HG03045 (cell line): ENCODE measurements at regions not wholly inside any gene's neighbourhood (a gene's known extent, or its start where the extent isn't known, plus 50 kb on each side); places are given as distances from the start of the nearest gene placed in this dataset.
"Not testable (repeated sequence)": the region's sequence is repeated elsewhere in the genome, so short reads cannot be mapped to it uniquely, and the experiment has no call there.

Experiments used
- ATAC-seq: cut with Tn5 transposase; IDR thresholded peaks from one replicate; pipeline ENCODE4 v1.9.1; 2021; ENCODE audit warnings: mild to moderate bottlenecking, moderate library complexity; ENCODE audit not compliant: unreplicated experiment

GRCh38 chr4:97279391-97279790, 863.9 kb downstream of the STPG2 start:
- ATAC-seq, result no peak

- no peak for ATAC-seq
Measured at GRCh38 chr4:97300561-97300960, 842.7 kb downstream of the STPG2 start.

DNA sequence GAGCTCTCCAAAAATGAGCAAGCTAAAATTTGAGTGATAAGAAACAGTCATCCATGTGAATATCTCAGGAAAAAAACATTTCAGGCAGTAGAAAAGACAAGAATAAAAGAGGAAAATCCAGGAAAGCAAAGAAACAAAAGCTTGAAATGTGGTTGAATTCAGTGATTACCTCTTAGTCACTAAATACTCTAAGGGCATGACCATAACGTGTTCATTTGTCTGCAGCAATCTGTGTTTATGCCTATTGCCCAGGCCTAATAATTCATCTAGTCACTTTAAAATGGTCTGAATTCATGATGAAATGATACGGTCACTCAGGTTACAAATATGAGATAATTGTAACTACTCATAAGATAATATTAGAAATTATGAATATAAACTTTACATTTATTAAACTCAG, 837.9 kb downstream of the STPG2 start:
- ATAC-seq, result no peak

DNA sequence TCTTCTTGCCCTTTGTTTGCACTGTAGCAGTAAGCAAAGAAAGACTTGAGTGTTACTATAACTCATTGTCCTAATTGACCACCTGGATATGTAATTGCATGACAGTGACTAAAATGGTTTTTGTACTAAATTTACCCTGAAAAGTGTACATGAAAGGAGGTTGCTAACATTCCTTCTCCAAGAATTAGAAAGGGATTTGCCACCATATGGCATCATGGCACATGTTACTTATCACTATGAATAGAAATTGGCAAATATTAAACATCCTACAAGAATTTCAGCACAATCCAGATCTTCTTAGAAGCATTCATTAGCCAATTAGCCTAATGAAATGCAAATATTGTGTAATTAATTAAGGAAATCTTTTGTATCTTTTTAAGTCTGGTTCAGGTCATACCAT, 834.2 kb downstream of the STPG2 start:
- ATAC-seq, result no peak

DNA sequence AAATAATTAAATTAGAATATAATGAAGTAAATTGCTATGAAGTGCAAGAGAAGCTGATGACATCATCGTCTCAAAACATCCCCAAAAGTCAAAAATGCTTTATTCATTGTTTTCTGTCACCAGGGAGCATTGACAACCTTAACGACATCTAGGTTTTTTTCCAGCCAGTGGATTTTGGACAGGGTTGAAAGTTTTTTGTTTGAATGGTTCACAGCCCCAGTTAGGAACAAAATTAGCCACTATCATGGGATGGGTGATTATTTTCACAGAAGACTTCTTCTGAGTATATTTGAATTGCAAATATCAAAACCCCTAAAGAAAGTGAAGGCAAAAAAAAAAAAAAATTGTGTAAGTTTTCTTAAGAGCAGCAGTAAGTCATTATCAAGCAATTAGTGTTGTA, 826.1 kb downstream of the STPG2 start:
- ATAC-seq, result no peak

GRCh38 chr4:97317671-97318070, 825.6 kb downstream of the STPG2 start:
- no peak for ATAC-seq

DNA sequence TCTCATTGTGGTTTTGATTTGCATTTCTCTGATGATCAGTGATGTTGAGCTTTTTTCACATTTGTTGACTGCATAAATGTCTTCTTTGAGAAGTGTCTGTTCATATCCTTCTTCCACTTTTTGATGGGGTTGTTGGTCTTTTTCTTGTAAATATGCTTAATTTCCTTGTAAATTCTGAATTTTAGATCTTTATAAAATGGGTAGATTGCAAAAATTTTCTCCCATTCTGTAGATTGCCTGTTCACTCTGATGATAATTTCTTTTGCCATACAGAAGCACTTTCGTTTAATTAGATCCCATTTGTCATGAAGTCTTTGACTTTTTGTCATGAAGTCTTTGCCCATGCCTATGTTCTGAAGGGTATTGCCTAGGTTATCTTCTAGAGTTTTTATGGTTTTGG, 817.5 kb downstream of the STPG2 start:
- not testable (repeated sequence) for ATAC-seq

DNA sequence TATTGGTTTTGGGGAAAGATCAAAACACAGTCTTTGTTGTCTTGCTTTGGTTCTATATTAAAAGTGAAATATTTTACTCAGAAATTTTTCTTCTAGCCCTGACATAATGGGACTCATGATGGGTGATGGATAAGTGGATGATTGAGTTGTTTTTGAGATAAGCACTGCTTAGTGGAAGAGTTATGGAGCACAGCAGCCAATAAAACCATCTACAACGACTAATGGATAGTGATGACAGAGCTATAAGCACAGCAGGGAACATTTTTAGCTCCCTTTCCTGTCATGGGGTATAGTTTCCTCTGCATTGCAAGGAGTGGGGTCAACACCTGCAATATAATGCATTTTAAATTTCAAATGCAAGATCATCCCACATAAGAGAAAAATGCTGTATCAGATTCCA, 812.4 kb downstream of the STPG2 start:
- ATAC-seq, result no peak

- no peak for ATAC-seq
Measured at GRCh38 chr4:97334348-97334747, 808.9 kb downstream of the STPG2 start.

DNA sequence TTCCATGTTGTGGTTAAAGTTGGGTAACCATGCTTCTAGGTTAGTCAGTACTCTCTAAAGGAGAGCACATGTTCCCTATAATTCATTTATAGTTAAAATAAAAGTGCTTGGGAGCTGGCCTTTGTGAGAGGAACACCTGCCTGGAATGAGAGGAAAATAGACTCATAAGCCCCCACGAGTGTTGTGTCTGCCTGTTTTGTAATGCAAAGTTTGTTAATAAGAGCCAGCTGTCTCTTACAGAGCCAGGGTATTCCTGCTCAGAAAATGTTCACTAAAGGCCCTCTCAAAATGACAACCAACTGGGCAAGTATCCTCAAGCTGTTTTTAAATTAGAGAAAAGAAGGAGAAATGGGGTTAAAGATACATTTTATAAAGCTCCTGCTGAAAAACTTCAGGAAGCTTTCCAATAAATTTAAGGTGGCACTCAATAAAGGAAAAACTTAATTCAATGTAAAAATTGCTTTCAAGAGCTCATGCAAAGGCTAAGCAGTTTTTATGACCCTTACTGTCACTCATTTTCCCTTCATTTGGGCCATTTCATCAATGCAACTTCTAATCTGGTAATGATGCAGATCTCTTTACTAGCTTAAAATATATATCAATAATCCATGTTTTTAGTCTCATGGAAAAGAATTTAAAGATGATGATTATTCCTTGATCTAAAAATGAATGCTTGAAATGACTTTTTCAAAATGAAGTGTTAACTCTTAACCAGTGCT, 793.6 kb downstream of the STPG2 start:
- no peak for ATAC-seq

DNA sequence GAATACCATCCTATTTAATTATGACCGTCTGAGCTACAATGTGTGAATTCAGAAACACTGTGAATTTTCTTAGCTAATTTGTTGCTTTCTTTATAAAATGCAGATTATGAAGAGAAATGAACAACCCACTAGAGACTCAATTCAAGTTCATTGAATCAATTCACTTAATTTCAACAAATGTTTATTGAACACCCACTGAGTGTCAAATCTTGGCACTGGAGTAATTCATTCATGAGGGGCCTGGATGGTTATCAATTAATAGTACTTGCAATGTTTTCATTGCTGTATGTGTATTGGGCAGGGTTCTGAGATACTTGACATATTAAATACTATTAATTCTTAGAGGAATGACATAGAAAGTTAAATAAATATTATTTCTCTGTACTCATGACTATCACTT, 789.4 kb downstream of the STPG2 start:
- ATAC-seq, result no peak

DNA sequence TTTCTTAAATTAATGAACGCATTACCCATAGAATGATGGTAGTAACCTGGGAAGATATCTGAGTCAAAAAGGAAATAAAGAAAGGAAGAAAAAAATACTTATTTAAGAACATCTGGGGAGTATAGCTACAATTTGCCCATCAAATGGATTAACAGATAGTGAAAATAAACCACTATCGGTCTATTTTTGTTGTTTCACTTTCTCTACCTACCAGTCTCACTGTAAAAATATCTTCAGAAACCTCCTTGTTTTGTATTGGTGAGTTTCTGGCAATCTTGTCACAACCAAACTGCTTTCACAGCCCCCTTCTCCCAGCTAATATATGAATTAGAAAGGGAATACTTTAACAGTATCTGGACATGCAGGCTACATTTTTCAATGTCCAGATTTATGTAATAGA, 783.5 kb downstream of the STPG2 start:
- no peak for ATAC-seq

GRCh38 chr4:97360733-97361132, 782.5 kb downstream of the STPG2 start:
- ATAC-seq, result no peak

DNA sequence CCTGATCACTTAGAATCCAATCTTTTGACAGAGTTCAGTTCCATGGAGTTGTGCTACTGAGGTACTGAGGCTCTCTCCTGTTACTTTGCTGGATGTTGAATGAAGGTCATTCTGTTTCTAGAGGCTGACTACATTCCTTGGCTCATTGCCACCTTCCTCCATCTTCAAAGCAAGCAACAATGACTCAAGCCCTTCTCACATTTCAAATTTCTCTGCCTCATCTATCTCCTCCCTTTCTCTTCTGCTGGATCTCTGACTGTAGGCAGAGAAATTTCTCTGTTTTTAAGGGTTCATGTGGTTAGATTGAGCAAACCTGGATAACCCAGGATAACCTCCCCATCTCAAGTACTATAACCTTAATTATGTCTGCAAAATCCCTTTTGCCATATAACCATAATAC, 775.4 kb downstream of the STPG2 start:
- no peak for ATAC-seq

DNA sequence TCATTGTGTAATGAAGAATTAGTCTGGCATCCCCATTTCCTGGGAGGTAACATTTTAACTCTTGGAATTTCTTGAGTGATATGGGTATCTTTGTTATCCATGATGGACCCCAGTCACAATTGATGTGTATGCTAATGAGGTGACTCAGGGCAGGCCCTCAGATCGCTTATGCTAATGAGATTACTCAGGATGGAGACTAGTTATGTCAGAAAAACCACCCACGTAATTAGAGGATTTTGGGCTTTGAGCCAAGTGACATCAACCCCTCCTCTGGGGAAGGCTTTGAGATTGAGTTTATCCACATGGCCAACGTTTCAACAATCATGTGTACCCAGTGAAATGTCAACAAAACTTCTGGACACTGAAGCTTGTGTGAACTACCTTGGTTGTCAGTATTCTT, 772.7 kb downstream of the STPG2 start:
- ATAC-seq, result no peak

- ATAC-seq, result no peak
Measured at GRCh38 chr4:97374526-97374925, 768.8 kb downstream of the STPG2 start.

DNA sequence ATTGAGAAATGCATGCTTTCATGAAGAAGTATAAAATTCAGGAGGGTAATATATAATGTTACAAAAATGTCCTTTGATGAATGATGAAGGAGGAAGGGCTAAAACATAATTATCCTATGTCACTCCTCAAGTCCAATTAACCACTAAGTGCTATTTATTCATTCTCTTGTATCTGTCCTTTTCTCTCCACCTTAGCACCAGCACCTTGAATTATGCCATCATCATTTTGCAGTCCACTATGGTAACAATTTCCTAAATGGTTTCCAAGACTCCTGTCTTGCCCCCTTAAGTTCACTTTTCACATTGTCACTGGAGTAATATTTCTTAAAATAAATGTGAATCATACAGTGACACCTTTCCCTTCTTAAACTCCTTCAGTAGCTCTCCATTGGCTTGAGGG, 756.3 kb downstream of the STPG2 start:
- ATAC-seq, result no peak

GRCh38 chr4:97394653-97395052, 748.6 kb downstream of the STPG2 start:
- ATAC-seq, result no peak

GRCh38 chr4:97396097-97396496, 747.2 kb downstream of the STPG2 start:
- ATAC-seq, result no peak

GRCh38 chr4:97396605-97397004, 746.7 kb downstream of the STPG2 start:
- no peak for ATAC-seq

- ATAC-seq, result no peak
Measured at GRCh38 chr4:97404876-97405523, 738.3 kb downstream of the STPG2 start.

DNA sequence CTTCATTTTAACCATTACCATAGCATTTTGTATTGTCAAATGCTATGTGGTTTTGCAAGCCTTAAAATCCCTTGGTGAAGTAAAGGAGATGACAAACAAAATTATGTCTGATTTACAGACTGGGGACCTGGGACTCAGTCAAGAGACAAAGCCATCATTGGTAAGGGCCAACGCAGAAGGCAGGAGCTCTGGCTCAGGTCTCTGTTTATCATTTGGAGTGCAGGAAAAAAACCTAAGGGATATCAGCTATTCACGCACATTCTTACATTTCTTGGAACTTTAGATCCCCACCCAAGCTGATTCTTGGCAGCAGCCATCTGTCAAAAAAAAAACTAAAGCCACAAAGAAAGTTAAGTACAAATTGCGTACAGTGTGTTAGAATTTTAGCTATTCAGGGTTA, 731.9 kb downstream of the STPG2 start:
- no peak for ATAC-seq

GRCh38 chr4:97412331-97412730, 730.9 kb downstream of the STPG2 start:
- ATAC-seq, result no peak
